MCF 10A (cell line): ENCODE measurements at regions not wholly inside any gene's neighbourhood (a gene's known extent, or its start where the extent isn't known, plus 50 kb on each side); places are given as distances from the start of the nearest gene placed in this dataset.

Source experiments
- BruUV-seq: library from RNA; stranded (reverse); fragments of 400-500 nt; replicated peaks from 2 replicates; lab custom pipeline; 2021; lab: Mats Ljungman, UMichigan
- CTCF ChIA-PET: fragments of 300-600 bp; sonication (Branson Sonifier 250); formaldehyde crosslinking; extraction: SDS; loops from one replicate; lab custom pipeline; 2021; ENCODE audit warnings: antibody characterized with exemption, inconsistent platforms; lab: Yijun Ruan, JAX
- POLR2A ChIA-PET: fragments of 300-600, 350-650 bp; sonication (Branson Sonifier 250); formaldehyde crosslinking; extraction: SDS; loops from one replicate; lab custom pipeline; 2020; ENCODE audit warnings: antibody characterized with exemption, inconsistent platforms; lab: Yijun Ruan, JAX
- DNase-seq: peaks from one replicate; pipeline ENCODE4 v3.0.0-alpha.2; 2018; ENCODE audit not compliant: unreplicated experiment
- H3K27ac Mint-ChIP-seq: one replicate; pipeline ENCODE4 v1.8.0; 2022; ENCODE audit warnings: mild to moderate bottlenecking, low read depth, mixed read lengths; ENCODE audit not compliant: unreplicated experiment
- H3K27me3 Mint-ChIP-seq: one replicate; pipeline ENCODE4 v1.8.0; 2022; ENCODE audit warnings: mixed read lengths; ENCODE audit not compliant: insufficient read depth, unreplicated experiment
- H3K36me3 Mint-ChIP-seq: one replicate; pipeline ENCODE4 v1.8.0; 2022; ENCODE audit warnings: mild to moderate bottlenecking, moderate library complexity, mixed read lengths; ENCODE audit not compliant: insufficient read depth, unreplicated experiment
- H3K4me1 Mint-ChIP-seq: one replicate; pipeline ENCODE4 v1.8.0; 2022; ENCODE audit warnings: mixed read lengths; ENCODE audit not compliant: insufficient read depth, unreplicated experiment
- H3K4me3 Mint-ChIP-seq: one replicate; pipeline ENCODE4 v1.8.0; 2022; ENCODE audit warnings: mild to moderate bottlenecking, moderate library complexity, mixed read lengths; ENCODE audit not compliant: unreplicated experiment
- H3K9me3 Mint-ChIP-seq: one replicate; pipeline ENCODE4 v1.8.0; 2022; ENCODE audit warnings: mixed read lengths; ENCODE audit not compliant: unreplicated experiment
- intact Hi-C: fragments of 100-400 bp; cut with micrococcal nuclease; formaldehyde crosslinking; loops from 2 replicates; pipeline ENCODE4 v1.14.1; 2022
- TF ChIP-seq, protein P1 (sequence below): fragments of 200-600 bp; IDR thresholded peaks from one replicate; pipeline ENCODE4 v1.8.0; 2022; ENCODE audit warnings: antibody characterized with exemption, mild to moderate bottlenecking; ENCODE audit not compliant: unreplicated experiment

DNA sequence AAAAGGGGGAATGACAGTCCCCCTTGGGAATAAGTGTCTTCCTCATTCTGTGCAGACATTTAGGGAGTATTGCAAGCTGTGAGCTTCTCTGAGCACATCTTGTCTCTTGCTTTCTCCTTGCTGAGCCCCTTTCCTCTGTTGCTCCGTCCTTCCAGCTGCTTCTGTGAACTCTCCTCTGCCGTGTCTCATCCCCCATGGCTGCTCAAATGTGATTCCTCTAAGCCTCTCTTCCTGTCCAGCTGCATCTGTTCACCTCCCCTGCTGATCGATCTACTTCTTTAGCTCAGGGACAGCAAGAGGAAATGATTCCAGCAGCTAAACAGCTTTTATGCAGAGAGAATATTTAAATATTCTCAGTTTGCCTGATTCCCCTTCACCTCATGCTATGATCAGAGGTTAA is 328.0 kb upstream of the DNAJC19 start:
- POLR2A ChIA-PET: no interaction called here
- intact Hi-C loops: no loop called here
- no peak overlapping the region for H3K4me3 Mint-ChIP-seq
- TF ChIP-seq, protein P1, sequence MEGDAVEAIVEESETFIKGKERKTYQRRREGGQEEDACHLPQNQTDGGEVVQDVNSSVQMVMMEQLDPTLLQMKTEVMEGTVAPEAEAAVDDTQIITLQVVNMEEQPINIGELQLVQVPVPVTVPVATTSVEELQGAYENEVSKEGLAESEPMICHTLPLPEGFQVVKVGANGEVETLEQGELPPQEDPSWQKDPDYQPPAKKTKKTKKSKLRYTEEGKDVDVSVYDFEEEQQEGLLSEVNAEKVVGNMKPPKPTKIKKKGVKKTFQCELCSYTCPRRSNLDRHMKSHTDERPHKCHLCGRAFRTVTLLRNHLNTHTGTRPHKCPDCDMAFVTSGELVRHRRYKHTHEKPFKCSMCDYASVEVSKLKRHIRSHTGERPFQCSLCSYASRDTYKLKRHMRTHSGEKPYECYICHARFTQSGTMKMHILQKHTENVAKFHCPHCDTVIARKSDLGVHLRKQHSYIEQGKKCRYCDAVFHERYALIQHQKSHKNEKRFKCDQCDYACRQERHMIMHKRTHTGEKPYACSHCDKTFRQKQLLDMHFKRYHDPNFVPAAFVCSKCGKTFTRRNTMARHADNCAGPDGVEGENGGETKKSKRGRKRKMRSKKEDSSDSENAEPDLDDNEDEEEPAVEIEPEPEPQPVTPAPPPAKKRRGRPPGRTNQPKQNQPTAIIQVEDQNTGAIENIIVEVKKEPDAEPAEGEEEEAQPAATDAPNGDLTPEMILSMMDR: no peak
- no peak for DNase-seq
- peaks cover 4% of the 10 kb centered on the region for H3K36me3 Mint-ChIP-seq
- H3K27me3 Mint-ChIP-seq: peaks cover 61% of the 10 kb centered on the region
- no peak overlapping the region for H3K27ac Mint-ChIP-seq
- no TSS peak for BruUV-seq
- CTCF ChIA-PET: interaction anchor here (0.6 to 3.3 kb wide), 3 partner anchors 9 to 385 kb away, joined by 3 to 23 read pairs (median 5); no protein-coding TSS in a partner anchor
- no peaks in the 10 kb centered on the region for H3K4me1 Mint-ChIP-seq
- peaks cover 14% of the 10 kb centered on the region for H3K9me3 Mint-ChIP-seq

DNA sequence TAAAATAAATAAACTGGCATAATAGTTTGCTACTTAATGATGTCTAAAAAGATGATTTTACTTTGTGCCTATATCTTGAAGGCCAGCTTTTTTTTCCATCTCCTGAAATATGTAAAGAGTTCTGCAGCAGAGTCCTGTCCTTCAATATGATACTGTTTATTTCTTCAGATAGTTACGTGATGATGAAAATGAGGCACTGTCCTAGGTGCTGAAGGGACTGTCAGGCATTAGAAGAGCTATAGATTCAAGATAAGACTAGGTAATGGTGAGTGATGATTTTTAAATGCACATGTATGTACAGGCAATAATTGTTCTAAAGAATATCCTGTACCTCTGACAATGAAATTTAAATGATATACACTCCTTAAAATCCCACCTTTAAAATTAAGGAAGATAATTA is 326.9 kb upstream of the DNAJC19 start:
- H3K27ac Mint-ChIP-seq: no peak overlapping the region
- no TSS peak for BruUV-seq

DNA sequence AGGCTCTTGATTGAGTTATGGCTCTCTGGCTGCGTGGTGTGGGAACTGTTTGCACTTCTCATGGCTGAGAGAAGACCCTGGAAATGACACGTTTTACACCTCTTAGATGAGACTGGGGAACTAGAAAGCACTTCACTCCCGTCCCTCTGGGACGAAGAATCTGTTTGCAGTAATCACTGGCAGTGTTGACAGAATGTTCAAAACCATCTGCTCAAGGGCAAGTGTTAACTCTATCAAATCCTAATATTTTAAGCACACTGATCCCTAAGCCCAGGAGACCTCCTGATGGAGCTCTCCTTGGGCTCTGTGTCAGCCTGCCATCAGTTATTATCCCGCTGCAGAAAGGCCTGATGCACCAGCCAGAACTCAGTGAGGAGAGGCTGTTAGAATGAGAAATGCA is 323.8 kb upstream of the DNAJC19 start:
- no peak for DNase-seq
- CTCF ChIA-PET: interaction anchor here (0.5 to 2.4 kb wide), 2 partner anchors 13 to 387 kb away, joined by 3 to 5 read pairs; no protein-coding TSS in a partner anchor
- H3K36me3 Mint-ChIP-seq: peaks cover 3% of the 10 kb centered on the region
- H3K27ac Mint-ChIP-seq: no peak overlapping the region
- H3K27me3 Mint-ChIP-seq: peaks cover 67% of the 10 kb centered on the region
- POLR2A ChIA-PET: no interaction called here
- no TSS peak for BruUV-seq
- no peaks in the 10 kb centered on the region for H3K9me3 Mint-ChIP-seq
- H3K4me1 Mint-ChIP-seq: no peaks in the 10 kb centered on the region
- TF ChIP-seq, protein P1: no peak
- intact Hi-C loops: no loop called here
- no peak overlapping the region for H3K4me3 Mint-ChIP-seq

More for the DNA sequence above, 326.9 kb upstream of the DNAJC19 start:
- Mint-ChIP-seq H3K4me1 (no peaks in the 10 kb centered on the region), H3K27me3 (peaks cover 61% of the 10 kb centered on the region), H3K9me3 (peaks cover 6% of the 10 kb centered on the region), H3K36me3 (peaks cover 4% of the 10 kb centered on the region), H3K4me3 (no peak overlapping the region)
- peak; percentile 62 for DNase-seq
- intact Hi-C loops: no loop called here
- POLR2A ChIA-PET: interaction anchor here (0.6 kb wide), 1 partner anchor 14 kb away, joined by 3 read pairs; no protein-coding TSS in a partner anchor
- CTCF ChIA-PET: interaction anchor here (0.7 to 3.3 kb wide), 3 partner anchors 10 to 1302 kb away, joined by 3 to 23 read pairs (median 6); no protein-coding TSS in a partner anchor
- TF ChIP-seq, protein P1: no peak

DNA sequence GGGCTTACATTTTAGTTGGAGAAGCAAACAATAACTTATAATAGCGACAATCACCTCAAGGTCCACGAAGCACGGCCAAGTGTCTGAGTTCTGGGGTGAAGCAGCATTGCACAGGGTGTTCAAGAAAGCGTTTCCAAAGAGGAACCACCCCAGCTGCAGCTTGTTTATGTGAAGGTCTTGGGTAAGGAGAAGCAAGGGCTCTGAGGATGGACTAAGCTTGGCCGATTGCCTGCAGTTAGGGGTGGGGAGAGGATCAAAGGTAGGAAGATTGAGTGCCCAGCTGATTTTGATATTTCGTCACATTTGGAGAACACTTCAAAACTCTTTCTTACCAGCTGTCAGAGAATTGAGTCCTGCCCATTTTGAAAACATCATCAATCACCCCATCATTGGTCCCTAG is 321.6 kb upstream of the DNAJC19 start:
- TF ChIP-seq, protein P1: no peak
- H3K27ac Mint-ChIP-seq: no peak overlapping the region
- no TSS peak for BruUV-seq
- H3K9me3 Mint-ChIP-seq: peaks cover 13% of the 10 kb centered on the region
- ChIA-PET CTCF (interaction anchor here (0.5 to 2.4 kb wide), 4 partner anchors 14 to 389 kb away, joined by 3 to 5 read pairs (median 4); no protein-coding TSS in a partner anchor), POLR2A (interaction anchor here (1.7 kb wide), 1 partner anchor 8 kb away, joined by 4 read pairs; no protein-coding TSS in a partner anchor)
- no peaks in the 10 kb centered on the region for H3K4me1 Mint-ChIP-seq
- no peak overlapping the region for H3K4me3 Mint-ChIP-seq
- intact Hi-C loops: no loop called here
- DNase-seq: no peak
- H3K36me3 Mint-ChIP-seq: no peaks in the 10 kb centered on the region
- H3K27me3 Mint-ChIP-seq: peaks cover 48% of the 10 kb centered on the region
